K562 (cell line): ENCODE measurements at regions not wholly inside any gene's neighbourhood (a gene's known extent, or its start where the extent isn't known, plus 50 kb on each side); places are given as distances from the start of the nearest gene placed in this dataset.

Source experiments
- ATAC-seq: fragments of 200-7000 bp; cut with Tn5 transposase; 3 replicates; pipeline ENCODE4 v1.9.1; 2020; ENCODE audit warnings: moderate library complexity
- BruUV-seq: library from RNA; stranded (reverse); fragments of 400-500 nt; replicated peaks from 2 replicates; lab custom pipeline; 2021; lab: Mats Ljungman, UMichigan
- CTCF ChIA-PET: fragments of 300-600 bp; formaldehyde crosslinking; extraction: SDS; loops from one replicate; lab custom pipeline; 2021; ENCODE audit warnings: low intra/inter-chr PET ratio; lab: Yijun Ruan, JAX
- POLR2A ChIA-PET: fragments of 300-600, 350-650 bp; sonication (Branson Sonifier 250); formaldehyde crosslinking; extraction: SDS; loops from one replicate; lab custom pipeline; 2021; ENCODE audit warnings: antibody characterized with exemption, inconsistent platforms; lab: Yijun Ruan, JAX
- DNase-seq, 4 experiments: peaks; one replicate each; pipeline versions ENCODE4 v3.0.0 to v3.0.0-alpha.2; 2011 to 2018; ENCODE audit warnings: low spot score in 3 of 4, mixed read lengths in 3 of 4; ENCODE audit errors: extremely low read depth in 1 of 4
- FAIRE-seq: peaks from 2 replicates; lab custom pipeline; 2011; peaks lifted over from hg19 to GRCh38; lab: Jason Lieb, UNC
- H2AFZ ChIP-seq: 2 replicates; pipeline ENCODE4 v1.6.0; 2011; ENCODE audit warnings: low read depth, low read length, control low read depth, inconsistent platforms
- H3K27ac ChIP-seq: fragments of 200-600 bp; 3 replicates; pipeline ENCODE4 v1.8.0; 2011; ENCODE audit warnings: low read depth, mild to moderate bottlenecking, control low read depth, inconsistent platforms, low read length, moderate library complexity, mixed read lengths; ENCODE audit errors: extremely low read depth
- H3K27me3 ChIP-seq, 2 experiments: fragments of 300-600 bp in 1 of 2; 2 replicates in 1 of 2; 3 replicates in 1 of 2; pipeline versions ENCODE4 v1.6.0 to v1.8.0; 2011; ENCODE audit warnings: inconsistent platforms in 2 of 2, low read length in 2 of 2, mild to moderate bottlenecking in 1 of 2, mixed read lengths in 1 of 2, moderate library complexity in 1 of 2; ENCODE audit not compliant: control insufficient read depth in 2 of 2, insufficient read depth in 2 of 2
- H3K36me3 ChIP-seq: fragments of 300-600 bp; 3 replicates; pipeline ENCODE4 v1.8.0; 2011; ENCODE audit warnings: mild to moderate bottlenecking, low read length, inconsistent platforms; ENCODE audit not compliant: control insufficient read depth, insufficient read depth
- H3K4me1 ChIP-seq, 2 experiments: fragments of 200-600 bp in 1 of 2; replicated peaks in 1 of 2; 2 replicates in 1 of 2; 3 replicates in 1 of 2; pipeline versions ENCODE4 v1.5.1 to v1.8.0; 2011; ENCODE audit warnings: inconsistent platforms in 2 of 2, low read length in 2 of 2, mild to moderate bottlenecking in 1 of 2, mixed read lengths in 1 of 2, moderate library complexity in 1 of 2; ENCODE audit not compliant: control insufficient read depth in 2 of 2, insufficient read depth in 2 of 2
- H3K4me2 ChIP-seq: 2 replicates; pipeline ENCODE4 v1.6.1; 2011; ENCODE audit warnings: low read length, control low read depth, inconsistent platforms, mixed read lengths; ENCODE audit not compliant: insufficient read depth
- H3K4me3 ChIP-seq: fragments of 200-600 bp; sonication (generic), shearing (Covaris generic); 2 replicates; pipeline ENCODE4 v1.5.1; 2016; ENCODE audit warnings: control low read depth, inconsistent platforms
- H3K79me2 ChIP-seq: fragments of 200-600 bp; 3 replicates; pipeline ENCODE4 v1.8.0; 2011; ENCODE audit warnings: low read length, inconsistent platforms; ENCODE audit not compliant: control insufficient read depth, insufficient read depth
- H3K9ac ChIP-seq, 2 experiments: 2 replicates each; pipeline versions ENCODE4 v1.6.0 to v1.6.1; 2011; ENCODE audit warnings: low read depth in 2 of 2, low read length in 2 of 2, control low read depth in 1 of 2, inconsistent platforms in 1 of 2, mild to moderate bottlenecking in 1 of 2, mixed read lengths in 1 of 2; ENCODE audit not compliant: insufficient read depth in 1 of 2
- H3K9me1 ChIP-seq: one replicate; pipeline ENCODE4 v1.6.0; 2011; ENCODE audit warnings: inconsistent platforms, mild to moderate bottlenecking, low read length, moderate library complexity; ENCODE audit not compliant: control insufficient read depth, insufficient read depth
- H3K9me3 ChIP-seq: replicated peaks from 2 replicates; pipeline ENCODE4 v1.5.1; 2011; ENCODE audit warnings: low read depth, low read length, inconsistent platforms; ENCODE audit not compliant: control insufficient read depth, insufficient read depth
- H4K20me1 ChIP-seq: replicated peaks from 2 replicates; pipeline ENCODE4 v1.6.1; 2011; ENCODE audit warnings: low read length, inconsistent platforms, mixed read lengths; ENCODE audit not compliant: control insufficient read depth, insufficient read depth
- ETV1 ChIP-seq: fragments of 450-650 bp; conservative IDR thresholded peaks from 2 replicates; pipeline ENCODE4 v1.6.1; 2016; ENCODE audit warnings: missing genetic modification characterization, control low read depth, low read depth, missing compliant biosample characterization
- RAD21 ChIP-seq, 2 experiments: fragments of 250-450 bp in 1 of 2; fragments of 450-650 bp in 1 of 2; sonication (Bioruptor Pico) in 1 of 2; formaldehyde crosslinking in 1 of 2; IDR thresholded peaks in 1 of 2; conservative IDR thresholded peaks in 1 of 2; 2 replicates each; pipeline versions ENCODE4 v1.4.0 to v1.8.0; 2020 to 2022; ENCODE audit warnings: mild to moderate bottlenecking in 2 of 2, moderate library complexity in 1 of 2
- WGBS: fragments of 100-300 bp; shearing (Covaris generic); methylation state at CpG from one replicate; pipeline ENCODE4 v1.1.6; 2016; ENCODE audit warnings: low coverage, mixed read lengths; ENCODE audit not compliant: insufficient coverage; ENCODE audit errors: missing lambda C conversion rate; 5-methylcytosine and 5-hydroxymethylcytosine counted together
- in situ Hi-C: fragments of 300-500 bp; cut with MboI; formaldehyde crosslinking; loops from 4 replicates; pipeline ENCODE4 v1.15.0; 2018; ENCODE audit warnings: inconsistent platforms, mixed read lengths
- intact Hi-C: fragments of 100-400 bp; cut with micrococcal nuclease; formaldehyde crosslinking; loops from 2 replicates; pipeline ENCODE4 v1.14.2; 2022
- TF ChIP-seq, protein P1 (sequence below), 3 experiments: IDR thresholded peaks in 2 of 3; conservative IDR thresholded peaks in 1 of 3; 2 replicates each; pipeline ENCODE4 v1.5.1; 2011 to 2012; ENCODE audit warnings: low read length in 3 of 3, mild to moderate bottlenecking in 3 of 3, control low read depth in 2 of 3, improper control_type of control experiment in 1 of 3, inconsistent platforms in 1 of 3, low read depth in 1 of 3, mixed read lengths in 1 of 3, moderate library complexity in 1 of 3; ENCODE audit not compliant: insufficient read depth in 2 of 3

DNA sequence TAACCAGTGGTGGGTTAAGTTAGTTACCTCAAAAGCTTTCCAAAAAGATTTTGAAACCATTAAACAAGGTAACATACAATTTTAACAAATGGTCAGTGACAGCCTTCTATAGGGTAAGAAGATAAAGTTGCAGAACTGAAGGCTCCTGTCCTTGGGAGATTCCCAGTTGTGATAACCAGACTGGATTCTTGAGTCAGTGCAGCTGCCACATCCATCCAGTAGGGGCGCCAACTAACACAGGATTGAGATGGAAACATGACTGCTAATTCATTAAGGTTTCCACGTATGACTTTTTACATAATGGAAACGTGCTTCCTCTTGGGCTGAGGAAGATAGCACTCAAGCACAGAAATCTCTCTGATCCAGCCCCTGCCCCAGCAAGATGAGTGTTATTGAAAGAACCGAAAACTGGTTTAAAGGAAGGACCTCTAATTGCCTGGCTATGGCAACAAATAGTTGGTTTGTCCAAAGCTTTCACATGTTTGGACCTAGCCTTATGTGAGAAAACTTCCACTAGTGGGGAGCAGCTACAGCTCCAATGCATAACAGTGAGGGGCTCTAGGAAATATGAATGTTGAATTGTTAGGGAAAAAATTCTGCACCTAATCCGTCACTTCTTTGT lies 269.8 kb upstream of the MYOCD start:
- Histone ChIP-seq H3K9me1 (no peaks in the 10 kb centered on the region), H2AFZ (no peak overlapping the region), H3K9ac (no peak overlapping the region), H3K27me3 (no peaks in the 10 kb centered on the region), H3K4me2 (no peak overlapping the region), H4K20me1 (no peaks in the 10 kb centered on the region), H3K4me3 (no peak overlapping the region), H3K36me3 (no peaks in the 10 kb centered on the region), H3K27ac (no peak overlapping the region), H3K9me3 (no peaks in the 10 kb centered on the region), H3K4me1 (no peaks in the 10 kb centered on the region), H3K79me2 (no peaks in the 10 kb centered on the region)
- in situ Hi-C loops = no loop called here
- ATAC-seq (peak; percentile 72; the same call in 2 of the 3 replicates), DNase-seq (peak; percentile 51 to 55 (median 52)), FAIRE-seq (peak; percentile 86)
- ChIA-PET CTCF (no interaction called here), POLR2A (no interaction called here)
- intact Hi-C loops = no loop called here
- TF ChIP-seq ETV1 (no peak), RAD21 (CRISPR knock-in tag; conservative IDR thresholded peaks at IDR 0.05 in 1 of 2, IDR thresholded peaks at IDR 0.05 in 1 of 2) (peak in 1 of 2 experiments; percentile 11; a peak in 1 of 4 replicates)
- TF ChIP-seq, protein P1, sequence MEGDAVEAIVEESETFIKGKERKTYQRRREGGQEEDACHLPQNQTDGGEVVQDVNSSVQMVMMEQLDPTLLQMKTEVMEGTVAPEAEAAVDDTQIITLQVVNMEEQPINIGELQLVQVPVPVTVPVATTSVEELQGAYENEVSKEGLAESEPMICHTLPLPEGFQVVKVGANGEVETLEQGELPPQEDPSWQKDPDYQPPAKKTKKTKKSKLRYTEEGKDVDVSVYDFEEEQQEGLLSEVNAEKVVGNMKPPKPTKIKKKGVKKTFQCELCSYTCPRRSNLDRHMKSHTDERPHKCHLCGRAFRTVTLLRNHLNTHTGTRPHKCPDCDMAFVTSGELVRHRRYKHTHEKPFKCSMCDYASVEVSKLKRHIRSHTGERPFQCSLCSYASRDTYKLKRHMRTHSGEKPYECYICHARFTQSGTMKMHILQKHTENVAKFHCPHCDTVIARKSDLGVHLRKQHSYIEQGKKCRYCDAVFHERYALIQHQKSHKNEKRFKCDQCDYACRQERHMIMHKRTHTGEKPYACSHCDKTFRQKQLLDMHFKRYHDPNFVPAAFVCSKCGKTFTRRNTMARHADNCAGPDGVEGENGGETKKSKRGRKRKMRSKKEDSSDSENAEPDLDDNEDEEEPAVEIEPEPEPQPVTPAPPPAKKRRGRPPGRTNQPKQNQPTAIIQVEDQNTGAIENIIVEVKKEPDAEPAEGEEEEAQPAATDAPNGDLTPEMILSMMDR (IDR thresholded peaks at IDR 0.05 in 2 of 3, conservative IDR thresholded peaks at IDR 0.05 in 1 of 3; ENCODE audit: insufficient read depth in 2 of 3, low read depth in 1 of 3, low read length in 3 of 3) = peak; percentile 56 to 68 (median 63)
- no TSS peak for BruUV-seq
- 4% methylated on average over 5 of the region's 5 CpGs for WGBS
